Neutrophil (primary cell): ENCODE measurements at regions not wholly inside any gene's neighbourhood (a gene's known extent, or its start where the extent isn't known, plus 50 kb on each side); places are given as distances from the start of the nearest gene placed in this dataset.
"Not testable (repeated sequence)": the region's sequence is repeated elsewhere in the genome, so short reads cannot be mapped to it uniquely, and the experiment has no call there.

Experiments
- H3K27ac ChIP-seq: fragments of 200-600 bp; sonication (generic); 2 replicates; pipeline ENCODE4 v1.5.1; 2016; ENCODE audit warnings: mild to moderate bottlenecking, moderate library complexity
- H3K27me3 ChIP-seq: fragments of 200-600 bp; sonication (generic); 2 replicates; pipeline ENCODE4 v1.6.0; 2016; ENCODE audit warnings: mild to moderate bottlenecking
- H3K36me3 ChIP-seq: fragments of 200-600 bp; sonication (generic); 2 replicates; pipeline ENCODE4 v1.5.1; 2017
- H3K4me1 ChIP-seq, 2 experiments: fragments of 200-600 bp in 1 of 2; sonication (generic) in 1 of 2; 1 replicate in 1 of 2; 2 replicates in 1 of 2; pipeline versions ENCODE4 v1.5.1 to v1.6.1; 2013 to 2016; ENCODE audit warnings: low read depth in 1 of 2, low read length in 1 of 2, mild to moderate bottlenecking in 1 of 2, moderate library complexity in 1 of 2; ENCODE audit not compliant: control insufficient read depth in 1 of 2, insufficient read depth in 1 of 2
- H3K4me3 ChIP-seq, 2 experiments: fragments of 200-600 bp in 1 of 2; sonication (generic) in 1 of 2; 1 replicate in 1 of 2; 2 replicates in 1 of 2; pipeline ENCODE4 v1.5.1; 2013 to 2016; ENCODE audit warnings: low read depth in 1 of 2, low read length in 1 of 2, mild to moderate bottlenecking in 1 of 2, moderate library complexity in 1 of 2
- H3K9me3 ChIP-seq: fragments of 200-600 bp; sonication (generic); 2 replicates; pipeline ENCODE4 v1.5.1; 2016

DNA sequence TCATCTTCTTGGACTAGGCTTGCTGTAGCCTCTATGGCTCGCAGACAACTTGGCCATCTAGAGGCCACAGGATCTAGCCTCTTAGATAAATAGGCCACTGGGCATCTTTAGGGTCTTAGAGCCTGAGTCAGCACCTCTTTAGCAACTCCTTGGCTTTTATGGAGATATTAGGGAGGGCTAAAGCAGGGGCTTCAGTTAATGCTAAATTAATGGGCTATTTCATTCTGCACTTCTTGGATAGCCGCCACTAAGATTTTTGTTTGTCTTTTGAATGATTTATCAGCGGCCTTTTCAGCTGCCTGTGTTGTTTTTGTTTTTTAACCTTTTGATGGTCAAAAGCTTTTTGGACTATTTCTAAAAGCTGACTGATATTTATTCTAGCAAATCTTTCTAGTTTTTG lies 118.3 kb downstream of the UNC93B1 start:
- not testable (repeated sequence) for H3K4me3 ChIP-seq, H3K27ac ChIP-seq

DNA sequence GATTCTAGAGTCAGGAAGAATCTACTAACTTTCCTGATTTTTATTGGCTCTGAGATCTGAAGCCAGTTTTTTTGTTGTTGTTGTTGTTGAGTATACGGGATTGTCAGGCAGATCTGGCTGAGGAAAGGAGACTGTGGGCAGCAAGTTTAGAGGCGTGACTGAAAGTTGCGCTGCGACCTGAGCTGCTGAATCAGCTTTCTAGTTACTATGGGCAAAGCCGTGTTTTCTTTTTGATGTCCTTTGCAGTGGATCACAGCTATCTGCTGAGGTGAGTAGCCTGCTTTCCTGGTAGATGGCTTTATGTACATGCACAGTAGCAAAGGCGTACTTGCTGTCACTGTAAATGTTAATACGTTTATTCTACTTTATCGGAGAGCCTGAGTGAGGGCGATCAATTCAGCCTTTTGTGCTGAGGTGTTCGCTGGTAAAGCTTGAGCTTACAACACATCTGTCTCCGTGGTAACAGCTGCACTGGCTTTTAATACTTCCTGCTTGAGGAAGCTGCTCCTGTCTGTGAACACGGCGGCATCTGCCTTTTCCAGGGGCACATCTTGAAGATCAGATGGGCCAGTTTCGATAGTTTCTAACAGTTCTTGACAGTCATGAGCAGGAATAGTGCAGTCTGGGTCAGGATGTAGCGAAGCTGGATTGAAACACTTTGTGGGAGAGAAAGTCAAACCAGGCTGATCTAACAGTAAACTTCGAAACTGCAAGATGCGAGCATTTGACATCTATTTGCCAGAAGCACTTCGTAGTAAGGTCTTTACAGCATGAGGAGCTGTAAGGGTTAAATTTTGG lies 118.9 kb downstream of the UNC93B1 start:
- H3K27me3 ChIP-seq, result peaks cover 16% of the 10 kb centered on the region
- H3K27ac ChIP-seq, H3K36me3 ChIP-seq, H3K4me1 ChIP-seq, H3K4me3 ChIP-seq, H3K9me3 ChIP-seq: not testable (repeated sequence)

More for the DNA sequence above, 118.3 kb downstream of the UNC93B1 start:
- not testable (repeated sequence) for H3K9me3 ChIP-seq, H3K36me3 ChIP-seq, H3K4me1 ChIP-seq
- H3K27me3 ChIP-seq, result peaks cover 16% of the 10 kb centered on the region

DNA sequence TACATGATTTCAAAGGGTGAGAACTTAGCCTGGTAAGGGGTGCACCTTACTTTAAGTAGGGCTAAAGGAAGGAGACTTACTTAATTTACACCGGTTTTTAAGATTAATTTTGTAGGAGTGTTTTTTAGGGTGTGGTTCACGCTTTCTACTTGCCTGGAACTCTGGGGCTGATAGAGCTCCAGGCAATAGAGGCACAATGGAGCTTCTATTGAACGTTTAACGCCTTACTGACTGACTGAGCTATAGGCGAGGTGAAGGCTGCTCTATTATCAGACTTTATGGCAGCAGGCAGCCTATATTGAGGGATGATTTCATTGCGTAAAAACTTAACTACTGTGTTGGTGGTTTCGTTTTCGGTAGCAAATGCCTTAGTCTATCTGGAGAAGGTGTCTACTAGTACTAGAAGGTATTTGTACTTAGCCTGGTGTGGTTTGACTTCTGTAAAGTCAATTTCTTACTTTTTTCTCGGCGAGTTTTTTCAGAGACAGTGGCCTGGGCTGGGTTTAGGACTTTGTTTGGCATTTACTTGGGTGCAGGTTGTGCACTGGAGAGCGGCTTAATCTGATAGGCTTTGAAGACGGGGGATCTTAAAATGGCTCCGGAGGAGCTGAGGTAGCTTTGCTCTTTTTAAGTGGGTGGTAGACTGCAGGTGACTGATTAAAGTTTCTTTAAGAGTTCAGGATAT lies 119.7 kb downstream of the UNC93B1 start:
- H3K36me3 ChIP-seq, H3K27ac ChIP-seq, H3K4me3 ChIP-seq, H3K9me3 ChIP-seq, H3K4me1 ChIP-seq: not testable (repeated sequence)
- peaks cover 16% of the 10 kb centered on the region for H3K27me3 ChIP-seq

DNA sequence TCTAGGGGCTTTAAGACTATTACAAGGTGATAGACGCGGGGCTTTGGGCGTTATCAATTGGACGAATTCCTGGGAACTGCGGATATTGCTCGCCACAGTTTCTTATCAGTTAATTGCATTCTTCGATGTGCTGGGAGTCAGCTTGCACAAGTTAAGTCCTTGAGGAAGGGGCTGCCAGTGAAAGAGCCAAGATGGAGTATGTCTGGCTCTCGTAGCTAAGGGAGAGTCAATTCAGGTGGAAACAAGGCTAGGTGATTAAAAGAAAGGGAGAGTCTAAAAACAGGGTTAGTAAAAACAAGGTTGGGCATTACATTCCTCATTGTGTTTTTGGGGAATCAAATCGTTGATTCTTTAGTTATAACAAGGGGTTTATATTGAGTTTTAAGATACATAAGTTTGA lies 121.6 kb downstream of the UNC93B1 start:
- H3K36me3 ChIP-seq, H3K4me3 ChIP-seq, H3K9me3 ChIP-seq, H3K27me3 ChIP-seq, H3K4me1 ChIP-seq, H3K27ac ChIP-seq: not testable (repeated sequence)

- H3K4me1 ChIP-seq, H3K27ac ChIP-seq, H3K27me3 ChIP-seq, H3K9me3 ChIP-seq, H3K36me3 ChIP-seq, H3K4me3 ChIP-seq: not testable (repeated sequence)
These were observed 122.1 kb downstream of the UNC93B1 start for GRCh38 chr11:67881836-67882235.

DNA sequence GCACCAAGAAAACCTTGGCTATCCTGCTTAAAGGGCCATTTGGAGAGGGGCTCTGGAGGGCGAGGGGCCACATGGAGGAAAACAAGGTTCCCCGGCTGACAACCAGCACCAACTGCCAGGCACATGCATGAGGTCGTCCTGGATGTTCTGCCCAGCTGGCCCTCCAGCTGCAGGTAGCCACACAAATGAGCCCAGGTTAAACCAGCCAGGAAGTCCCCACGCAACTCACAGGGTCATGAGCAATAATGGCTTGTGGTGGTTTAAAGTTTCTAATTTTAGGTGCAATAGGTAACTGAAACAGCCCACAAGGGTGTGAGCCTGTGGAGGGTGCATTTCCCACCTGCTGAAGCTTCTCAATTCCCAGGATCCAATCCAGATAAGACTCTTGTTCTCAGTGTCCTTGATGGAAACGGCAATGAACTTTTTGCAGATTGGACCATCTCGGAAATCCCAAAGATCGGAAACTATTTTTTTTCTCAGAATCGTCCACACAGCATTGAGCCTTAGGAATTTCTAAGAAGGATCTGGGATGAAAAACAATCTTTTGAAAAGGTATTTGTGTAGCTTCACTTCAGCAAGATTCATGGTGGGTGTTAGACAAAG lies 123.2 kb downstream of the UNC93B1 start:
- H3K4me3 ChIP-seq, H3K4me1 ChIP-seq, H3K27ac ChIP-seq, H3K27me3 ChIP-seq, H3K9me3 ChIP-seq, H3K36me3 ChIP-seq: not testable (repeated sequence)

DNA sequence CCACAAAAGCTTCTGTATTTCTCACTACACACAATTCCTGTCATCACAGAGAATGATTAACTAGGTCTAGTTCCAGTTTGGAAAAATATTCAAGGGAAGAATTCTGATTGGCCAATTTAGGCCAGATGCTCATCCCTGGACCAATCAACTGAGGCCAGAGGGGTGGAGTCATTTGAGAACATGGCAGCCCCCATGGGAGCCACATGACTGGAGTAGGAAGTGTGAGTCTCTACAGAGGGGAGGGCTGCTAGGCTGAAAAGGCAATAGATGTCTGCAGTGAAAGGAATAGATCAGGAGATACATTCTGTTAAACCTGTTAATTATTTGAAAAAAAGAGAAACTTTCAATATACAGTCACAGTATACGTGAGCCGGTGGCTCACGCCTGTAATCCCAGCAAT lies 125.2 kb downstream of the UNC93B1 start:
- H3K4me3 ChIP-seq, H3K4me1 ChIP-seq, H3K36me3 ChIP-seq, H3K9me3 ChIP-seq, H3K27me3 ChIP-seq, H3K27ac ChIP-seq: not testable (repeated sequence)

DNA sequence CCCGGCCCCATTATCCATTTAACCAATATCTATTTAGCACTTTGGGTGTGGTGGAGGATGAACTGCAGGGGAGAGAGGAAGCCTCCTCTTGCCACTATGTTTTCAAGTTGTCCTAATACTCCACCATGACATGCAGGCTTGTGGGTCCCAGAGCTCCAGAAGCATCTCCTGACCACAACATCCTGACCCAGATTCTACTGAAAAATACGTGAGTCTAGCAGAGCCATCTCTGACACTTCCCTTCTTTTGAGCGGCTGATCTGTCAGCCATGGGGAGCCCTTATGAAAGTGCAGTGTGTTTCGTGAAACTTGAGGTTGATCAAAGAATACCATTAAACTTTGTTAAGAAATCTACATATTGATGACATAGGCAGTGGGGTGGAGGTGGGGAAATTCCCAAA lies 126.6 kb downstream of the UNC93B1 start:
- not testable (repeated sequence) for H3K4me1 ChIP-seq, H3K27ac ChIP-seq, H3K9me3 ChIP-seq, H3K4me3 ChIP-seq, H3K36me3 ChIP-seq, H3K27me3 ChIP-seq

DNA sequence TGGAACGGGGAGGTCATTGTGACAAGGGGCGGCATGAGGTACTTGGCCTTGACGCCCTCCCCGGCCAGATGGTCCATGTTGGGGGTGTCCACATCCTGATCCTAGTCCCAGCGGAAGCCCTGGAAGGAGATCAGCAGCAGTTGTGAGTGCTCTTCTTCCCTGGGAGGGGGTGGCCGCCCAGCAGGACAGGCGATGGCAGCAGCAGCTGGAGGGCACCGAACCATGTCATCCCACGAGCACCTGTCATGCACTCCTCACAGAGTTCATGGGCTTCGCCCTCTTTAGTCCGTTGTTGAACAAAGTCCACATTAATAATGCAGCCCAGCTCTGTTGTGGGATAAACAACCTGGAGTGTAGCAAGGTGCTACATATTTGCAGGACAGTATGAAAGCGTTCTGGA lies 130.7 kb downstream of the UNC93B1 start:
- not testable (repeated sequence) for H3K27ac ChIP-seq, H3K9me3 ChIP-seq, H3K36me3 ChIP-seq, H3K27me3 ChIP-seq, H3K4me1 ChIP-seq, H3K4me3 ChIP-seq

DNA sequence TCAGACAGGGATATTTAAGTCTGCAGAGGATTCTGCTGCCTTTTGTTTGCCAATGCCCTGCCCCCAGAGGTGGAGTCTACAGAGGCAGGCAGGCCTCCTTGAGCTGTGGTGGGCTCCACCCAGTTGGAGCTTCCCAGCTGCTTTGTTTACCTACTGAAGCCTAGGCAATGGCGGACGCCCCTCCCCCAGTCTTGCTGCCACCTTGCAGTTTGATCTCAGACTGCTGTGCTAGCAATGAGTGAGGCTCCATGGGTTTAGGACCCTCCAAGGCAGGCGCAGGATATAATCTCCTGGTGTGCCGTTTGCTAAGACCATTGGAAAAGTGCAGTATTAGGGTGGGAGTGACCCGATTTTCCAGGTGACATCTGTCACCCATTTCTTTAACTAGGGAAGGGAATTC lies 132.7 kb downstream of the UNC93B1 start:
- H3K27me3 ChIP-seq, H3K27ac ChIP-seq: not testable (repeated sequence)

DNA sequence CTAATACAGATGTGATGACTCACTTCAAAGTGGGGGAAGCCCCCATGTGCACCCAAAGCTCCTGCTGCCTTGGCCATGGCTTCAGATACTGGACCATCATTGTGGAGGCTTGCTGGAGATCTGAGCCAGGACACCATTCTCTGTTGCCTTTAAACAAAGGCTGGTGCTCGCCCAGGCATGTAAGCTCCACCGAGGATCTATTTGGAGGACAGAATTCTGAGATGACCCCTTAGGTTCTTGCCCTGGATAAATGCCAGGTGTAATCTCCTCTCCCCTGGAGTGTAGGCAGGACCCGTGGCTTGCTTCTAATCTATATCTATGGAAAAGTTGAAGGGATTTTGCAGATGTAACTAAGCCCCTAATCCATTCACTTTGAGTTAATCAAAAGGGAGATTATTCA lies 141.0 kb downstream of the UNC93B1 start:
- H3K27ac ChIP-seq, H3K27me3 ChIP-seq, H3K4me3 ChIP-seq, H3K36me3 ChIP-seq, H3K4me1 ChIP-seq, H3K9me3 ChIP-seq: not testable (repeated sequence)

More for the DNA sequence above, 132.7 kb downstream of the UNC93B1 start:
- H3K9me3 ChIP-seq, H3K36me3 ChIP-seq, H3K4me3 ChIP-seq, H3K4me1 ChIP-seq: not testable (repeated sequence)

DNA sequence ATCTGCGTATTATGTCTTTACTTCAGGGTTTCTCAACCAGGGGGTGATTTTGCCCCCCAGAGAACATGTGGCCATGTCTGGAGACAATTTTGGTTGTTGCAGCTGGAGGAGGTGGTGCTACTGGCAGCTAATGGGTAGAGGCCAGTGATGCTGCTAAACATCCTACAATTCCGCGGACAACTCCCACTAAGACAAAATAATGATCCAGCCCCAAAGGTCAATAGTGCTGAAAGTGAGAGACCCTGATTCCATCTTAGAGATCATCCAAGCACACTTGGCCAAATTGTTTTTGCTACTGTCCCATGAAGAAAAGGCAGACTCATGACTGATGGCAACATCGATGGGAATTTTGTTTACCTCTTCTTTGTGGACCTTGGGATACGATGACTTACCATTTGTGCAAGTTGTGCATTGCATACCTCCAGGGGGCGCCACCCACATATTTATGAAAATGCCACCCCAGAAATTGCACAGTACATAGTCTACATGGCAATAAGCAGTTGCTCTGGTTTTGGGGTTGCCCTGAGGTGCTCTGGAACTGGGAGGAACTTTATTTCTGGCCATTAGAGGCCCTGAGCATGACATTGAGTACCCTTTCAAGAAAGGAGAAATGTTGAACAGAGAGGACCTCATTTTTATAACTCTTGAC lies 144.3 kb downstream of the UNC93B1 start:
- H3K27me3 ChIP-seq, H3K27ac ChIP-seq, H3K4me3 ChIP-seq, H3K9me3 ChIP-seq, H3K4me1 ChIP-seq, H3K36me3 ChIP-seq: not testable (repeated sequence)

DNA sequence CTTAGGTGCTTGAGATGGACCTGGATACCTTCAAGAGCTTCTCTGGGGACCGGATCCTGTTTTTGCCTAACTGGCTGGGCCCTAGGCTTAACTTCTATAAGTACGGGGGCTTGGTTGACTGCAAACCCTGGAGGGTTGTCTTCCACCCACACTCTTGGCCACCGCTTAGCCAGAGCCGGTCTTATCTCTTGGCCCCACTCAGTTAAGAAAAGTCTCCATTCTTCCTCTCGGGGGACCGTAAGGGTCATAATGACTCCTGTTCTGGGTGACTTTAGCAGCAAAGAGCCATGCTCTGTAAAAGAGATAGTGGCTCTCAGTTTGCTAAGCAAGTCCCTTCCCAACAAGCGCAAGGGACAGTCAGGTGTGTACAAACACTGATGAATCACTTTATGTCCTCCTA lies 153.2 kb downstream of the UNC93B1 start:
- not testable (repeated sequence) for H3K36me3 ChIP-seq, H3K27ac ChIP-seq, H3K4me1 ChIP-seq, H3K4me3 ChIP-seq, H3K9me3 ChIP-seq
- H3K27me3 ChIP-seq, result peaks cover 35% of the 10 kb centered on the region
